GM19463 (cell line): ENCODE measurements at regions not wholly inside any gene's neighbourhood (a gene's known extent, or its start where the extent isn't known, plus 50 kb on each side); places are given as distances from the start of the nearest gene placed in this dataset.

Source experiments
- ATAC-seq: cut with Tn5 transposase; IDR thresholded peaks from one replicate; pipeline ENCODE4 v1.9.1; 2021; ENCODE audit warnings: mild to moderate bottlenecking, moderate library complexity; ENCODE audit not compliant: unreplicated experiment

- ATAC-seq, result no peak
Measured at GRCh38 chr4:128571747-128572146, 237.8 kb upstream of the JADE1 start.

GRCh38 chr4:128570387-128570975, 239.0 kb upstream of the JADE1 start:
- ATAC-seq, result no peak

- no peak for ATAC-seq
Measured at GRCh38 chr4:128566693-128567092, 242.8 kb upstream of the JADE1 start.

GRCh38 chr4:128565565-128566186, 243.8 kb upstream of the JADE1 start:
- ATAC-seq, result peak; percentile 53

- no peak for ATAC-seq
Measured at GRCh38 chr4:128565054-128565453, 244.4 kb upstream of the JADE1 start.

GRCh38 chr4:128564081-128564630, 245.3 kb upstream of the JADE1 start:
- no peak for ATAC-seq

GRCh38 chr4:128560754-128561495, 248.6 kb upstream of the JADE1 start:
- ATAC-seq, result no peak

- no peak for ATAC-seq
Measured at GRCh38 chr4:128558896-128559679, 250.4 kb upstream of the JADE1 start.

- no peak for ATAC-seq
Measured at GRCh38 chr4:128556756-128557155, 252.7 kb upstream of the JADE1 start.

- ATAC-seq, result no peak
Measured at GRCh38 chr4:128553686-128554515, 255.6 kb upstream of the JADE1 start.

- ATAC-seq, result no peak
Measured at GRCh38 chr4:128552586-128552907, 257.0 kb upstream of the JADE1 start.

- no peak for ATAC-seq
Measured at GRCh38 chr4:128551280-128551679, 258.2 kb upstream of the JADE1 start.

GRCh38 chr4:128550060-128550459, 259.4 kb upstream of the JADE1 start:
- ATAC-seq, result peak; percentile 38

- ATAC-seq, result no peak
Measured at GRCh38 chr4:128549636-128550035, 259.9 kb upstream of the JADE1 start.

GRCh38 chr4:128548381-128548780, 260.8 kb upstream of the PGRMC2 start:
- ATAC-seq, result no peak

- no peak for ATAC-seq
Measured at GRCh38 chr4:128544272-128544671, 256.7 kb upstream of the PGRMC2 start.

- ATAC-seq, result no peak
Measured at GRCh38 chr4:128543696-128544095, 256.1 kb upstream of the PGRMC2 start.

- ATAC-seq, result no peak
Measured at GRCh38 chr4:128542047-128542446, 254.4 kb upstream of the PGRMC2 start.

GRCh38 chr4:128540122-128540521, 252.5 kb upstream of the PGRMC2 start:
- no peak for ATAC-seq

GRCh38 chr4:128538111-128538882, 250.7 kb upstream of the PGRMC2 start:
- ATAC-seq, result no peak
